H9 (cell line): ENCODE measurements at regions not wholly inside any gene's neighbourhood (a gene's known extent, or its start where the extent isn't known, plus 50 kb on each side); places are given as distances from the start of the nearest gene placed in this dataset.

ENCODE experiments used
- DNase-seq: peaks from one replicate; pipeline ENCODE4 v3.0.0-alpha.2; 2017
- H2AFZ ChIP-seq: one replicate; pipeline ENCODE4 v1.6.1; 2013; ENCODE audit warnings: mild to moderate bottlenecking, low read length, control low read depth, moderate library complexity
- H2AK5ac ChIP-seq: 2 replicates; pipeline ENCODE4 v1.6.1; 2013; ENCODE audit warnings: low read length, control low read depth, mixed read lengths; ENCODE audit not compliant: insufficient read length
- H2BK120ac ChIP-seq: one replicate; pipeline ENCODE4 v1.6.1; 2013; ENCODE audit warnings: low read depth, mild to moderate bottlenecking, low read length, control low read depth, inconsistent platforms; ENCODE audit not compliant: poor library complexity, severe bottlenecking
- H2BK12ac ChIP-seq: 2 replicates; pipeline ENCODE4 v1.6.1; 2013; ENCODE audit warnings: low read length, control low read depth, mixed read lengths, low read depth; ENCODE audit not compliant: insufficient read length
- H2BK15ac ChIP-seq: 2 replicates; pipeline ENCODE4 v1.6.1; 2013; ENCODE audit warnings: low read depth, low read length, control low read depth
- H2BK20ac ChIP-seq: one replicate; pipeline ENCODE4 v1.6.1; 2013; ENCODE audit warnings: low read depth, mild to moderate bottlenecking, low read length, control low read depth, inconsistent platforms; ENCODE audit not compliant: poor library complexity, severe bottlenecking
- H2BK5ac ChIP-seq: 2 replicates; pipeline ENCODE4 v1.6.1; 2013; ENCODE audit warnings: low read length, control low read depth, mixed read lengths; ENCODE audit not compliant: insufficient read length
- H3K14ac ChIP-seq: 2 replicates; pipeline ENCODE4 v1.6.1; 2013; ENCODE audit warnings: low read length, control low read depth; ENCODE audit not compliant: insufficient read depth
- H3K18ac ChIP-seq: 2 replicates; pipeline ENCODE4 v1.6.1; 2013; ENCODE audit warnings: low read depth, mild to moderate bottlenecking, mixed read lengths, low read length, control low read depth; ENCODE audit not compliant: insufficient read length
- H3K23ac ChIP-seq: 2 replicates; pipeline ENCODE4 v1.6.1; 2013; ENCODE audit warnings: low read length, control low read depth, mixed read lengths, low read depth; ENCODE audit not compliant: insufficient read length
- H3K23me2 ChIP-seq: 2 replicates; pipeline ENCODE4 v1.6.1; 2013; ENCODE audit warnings: low read depth, mild to moderate bottlenecking, mixed read lengths, low read length, control low read depth; ENCODE audit not compliant: insufficient read length, poor library complexity, severe bottlenecking
- H3K27ac ChIP-seq: 2 replicates; pipeline ENCODE4 v1.5.1; 2013; ENCODE audit warnings: low read length, control low read depth, mixed read lengths, low read depth; ENCODE audit not compliant: insufficient read length
- H3K27me3 ChIP-seq: 2 replicates; pipeline ENCODE4 v1.6.1; 2013; ENCODE audit warnings: low read length, control low read depth, inconsistent platforms; ENCODE audit not compliant: insufficient read depth
- H3K4ac ChIP-seq: 2 replicates; pipeline ENCODE4 v1.6.1; 2013; ENCODE audit warnings: low read depth, mild to moderate bottlenecking, control low read depth, inconsistent platforms, low read length, moderate library complexity
- H3K4me1 ChIP-seq: 2 replicates; pipeline ENCODE4 v1.6.1; 2013; ENCODE audit warnings: low read length, control low read depth, inconsistent platforms; ENCODE audit not compliant: insufficient read depth
- H3K4me2 ChIP-seq: 2 replicates; pipeline ENCODE4 v1.6.1; 2013; ENCODE audit warnings: low read length, control low read depth, mixed read lengths; ENCODE audit not compliant: insufficient read length, insufficient read depth
- H3K56ac ChIP-seq: 2 replicates; pipeline ENCODE4 v1.6.1; 2013; ENCODE audit warnings: low read depth, mild to moderate bottlenecking, mixed read lengths, low read length, control low read depth; ENCODE audit not compliant: insufficient read length
- H3K79me1 ChIP-seq: 2 replicates; pipeline ENCODE4 v1.6.1; 2013; ENCODE audit warnings: low read depth, mild to moderate bottlenecking, moderate library complexity, low read length, control low read depth, inconsistent platforms; ENCODE audit not compliant: insufficient read depth, poor library complexity, severe bottlenecking
- H3K79me2 ChIP-seq: 2 replicates; pipeline ENCODE4 v1.6.1; 2013; ENCODE audit warnings: low read length, control low read depth, inconsistent platforms; ENCODE audit not compliant: insufficient read depth
- H3K9ac ChIP-seq: 2 replicates; pipeline ENCODE4 v1.6.1; 2013; ENCODE audit warnings: low read length, control low read depth, mixed read lengths; ENCODE audit not compliant: insufficient read length; ENCODE audit errors: extremely low read depth
- H3K9me3 ChIP-seq: one replicate; pipeline ENCODE4 v1.6.1; 2013; ENCODE audit warnings: low read depth, low read length, inconsistent platforms; ENCODE audit not compliant: control insufficient read depth
- H3T11ph ChIP-seq: one replicate; pipeline ENCODE4 v1.6.1; 2013; ENCODE audit warnings: mild to moderate bottlenecking, low read length, control low read depth, inconsistent platforms
- H4K20me1 ChIP-seq: one replicate; pipeline ENCODE4 v1.6.1; 2013; ENCODE audit not compliant: control insufficient read depth, insufficient read length, insufficient read depth
- H4K5ac ChIP-seq: 2 replicates; pipeline ENCODE4 v1.6.1; 2013; ENCODE audit warnings: low read depth, mild to moderate bottlenecking, mixed read lengths, low read length, control low read depth; ENCODE audit not compliant: insufficient read length
- H4K8ac ChIP-seq: replicated peaks from 2 replicates; pipeline ENCODE4 v1.6.1; 2013; ENCODE audit warnings: low read length, control low read depth, mixed read lengths, low read depth; ENCODE audit not compliant: insufficient read length
- H4K91ac ChIP-seq: 2 replicates; pipeline ENCODE4 v1.6.1; 2013; ENCODE audit warnings: low read depth, mild to moderate bottlenecking, moderate library complexity, mixed read lengths, low read length, control low read depth; ENCODE audit not compliant: insufficient read length
- H3K27ac Mint-ChIP-seq, 3 experiments: 2 replicates in 2 of 3; 3 replicates in 1 of 3; pipeline ENCODE4 v1.8.0; 2020 to 2021; ENCODE audit warnings: mixed read lengths in 3 of 3, mild to moderate bottlenecking in 1 of 3, moderate library complexity in 1 of 3
- H3K27me3 Mint-ChIP-seq: 2 replicates; pipeline ENCODE4 v1.8.0; 2021; ENCODE audit warnings: low read depth, mild to moderate bottlenecking, moderate library complexity, mixed read lengths
- H3K36me3 Mint-ChIP-seq, 3 experiments: 2 replicates in 2 of 3; 3 replicates in 1 of 3; pipeline ENCODE4 v1.8.0; 2020 to 2021; ENCODE audit warnings: low read depth in 3 of 3, mixed read lengths in 3 of 3; ENCODE audit not compliant: insufficient read depth in 1 of 3
- H3K4me1 Mint-ChIP-seq, 2 experiments: 2 replicates each; pipeline ENCODE4 v1.8.0; 2020; ENCODE audit warnings: mixed read lengths in 2 of 2
- H3K4me3 Mint-ChIP-seq, 2 experiments: 2 replicates in 1 of 2; 3 replicates in 1 of 2; pipeline ENCODE4 v1.8.0; 2020 to 2021; ENCODE audit warnings: mild to moderate bottlenecking in 2 of 2, mixed read lengths in 2 of 2, moderate library complexity in 1 of 2
- H3K9me3 Mint-ChIP-seq, 2 experiments: 2 replicates in 1 of 2; 3 replicates in 1 of 2; pipeline ENCODE4 v1.8.0; 2020; ENCODE audit warnings: mild to moderate bottlenecking in 2 of 2, mixed read lengths in 2 of 2, moderate library complexity in 1 of 2
- WGBS: extraction: QIAGEN DNeasy Blood & Tissue Kit; methylation state at CpG from one replicate; pipeline ENCODE4 v1.1.7; 2013; ENCODE audit warnings: missing lambda C conversion rate, low lambda C conversion rate, mixed read lengths; ENCODE audit not compliant: insufficient read length; ENCODE audit errors: extremely low coverage; 5-methylcytosine and 5-hydroxymethylcytosine counted together
- TF ChIP-seq, protein P1 (sequence below): fragments of 200-600 bp; sonication (generic); conservative IDR thresholded peaks from 3 replicates; pipeline ENCODE4 v1.8.0; 2021; ENCODE audit warnings: antibody characterized with exemption, mild to moderate bottlenecking

DNA sequence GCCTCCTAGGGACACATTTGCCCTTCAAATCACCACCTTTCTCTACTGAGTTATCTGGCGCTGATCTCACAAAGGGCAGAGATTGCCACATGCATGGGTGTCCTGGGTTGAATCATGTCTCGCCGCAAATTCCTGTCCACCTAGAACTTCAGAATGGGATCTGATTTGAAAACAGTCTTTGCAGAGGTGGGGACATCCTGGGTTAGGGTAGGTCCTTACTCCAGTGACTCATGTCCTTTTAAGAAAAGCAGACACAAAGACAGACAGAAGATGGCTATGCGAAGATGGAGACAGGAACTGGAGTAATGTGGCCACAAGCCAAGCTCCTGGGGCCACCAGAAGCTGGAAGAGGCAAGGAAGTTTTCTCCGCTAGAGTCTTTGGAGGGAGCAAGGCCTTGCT is 197.4 kb upstream of the SMIM21 start:
- Histone ChIP-seq H3K79me2 (no peaks in the 10 kb centered on the region), H3K4ac (no peak overlapping the region), H3K27me3 (no peaks in the 10 kb centered on the region), H3T11ph (no peak overlapping the region), H3K4me2 (no peak overlapping the region), H3K27ac (no peak overlapping the region), H3K4me1 (no peaks in the 10 kb centered on the region), H3K79me1 (no peaks in the 10 kb centered on the region), H4K8ac (no peak overlapping the region), H3K56ac (no peak overlapping the region), H3K9ac (no peak overlapping the region), H2BK120ac (no peak overlapping the region), H2BK20ac (no peak overlapping the region), H2BK12ac (no peak overlapping the region), H2BK15ac (no peak overlapping the region), H2AK5ac (no peak overlapping the region), H3K18ac (no peak overlapping the region), H3K23me2 (no peaks in the 10 kb centered on the region), H4K91ac (no peak overlapping the region), H4K5ac (no peak overlapping the region), H2AFZ (no peak overlapping the region), H3K9me3 (no peaks in the 10 kb centered on the region), H3K23ac (no peak overlapping the region), H3K14ac (no peak overlapping the region), H2BK5ac (no peak overlapping the region), H4K20me1 (no peaks in the 10 kb centered on the region)
- no peaks in the 10 kb centered on the region; a peak in 1 of 7 replicates for H3K36me3 Mint-ChIP-seq
- H3K27me3 Mint-ChIP-seq, result peaks cover 4% of the 10 kb centered on the region; the same call in 1 of the 2 replicates
- H3K27ac Mint-ChIP-seq, result no peak overlapping the region
- TF ChIP-seq, protein P1, sequence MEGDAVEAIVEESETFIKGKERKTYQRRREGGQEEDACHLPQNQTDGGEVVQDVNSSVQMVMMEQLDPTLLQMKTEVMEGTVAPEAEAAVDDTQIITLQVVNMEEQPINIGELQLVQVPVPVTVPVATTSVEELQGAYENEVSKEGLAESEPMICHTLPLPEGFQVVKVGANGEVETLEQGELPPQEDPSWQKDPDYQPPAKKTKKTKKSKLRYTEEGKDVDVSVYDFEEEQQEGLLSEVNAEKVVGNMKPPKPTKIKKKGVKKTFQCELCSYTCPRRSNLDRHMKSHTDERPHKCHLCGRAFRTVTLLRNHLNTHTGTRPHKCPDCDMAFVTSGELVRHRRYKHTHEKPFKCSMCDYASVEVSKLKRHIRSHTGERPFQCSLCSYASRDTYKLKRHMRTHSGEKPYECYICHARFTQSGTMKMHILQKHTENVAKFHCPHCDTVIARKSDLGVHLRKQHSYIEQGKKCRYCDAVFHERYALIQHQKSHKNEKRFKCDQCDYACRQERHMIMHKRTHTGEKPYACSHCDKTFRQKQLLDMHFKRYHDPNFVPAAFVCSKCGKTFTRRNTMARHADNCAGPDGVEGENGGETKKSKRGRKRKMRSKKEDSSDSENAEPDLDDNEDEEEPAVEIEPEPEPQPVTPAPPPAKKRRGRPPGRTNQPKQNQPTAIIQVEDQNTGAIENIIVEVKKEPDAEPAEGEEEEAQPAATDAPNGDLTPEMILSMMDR, result no peak
- no peak overlapping the region for H3K4me3 Mint-ChIP-seq
- WGBS, result no CpG with 5 or more reads among the region's 5 CpGs
- DNase-seq, result no peak
- no peaks in the 10 kb centered on the region for H3K4me1 Mint-ChIP-seq
- H3K9me3 Mint-ChIP-seq, result peaks cover 0 to 2% of the 10 kb centered on the region in 2 experiments; a peak in 4 of 5 replicates
